ENCODE measurements at regions not wholly inside any gene's neighbourhood (a gene's known extent, or its start where the extent isn't known, plus 50 kb on each side); places are given as distances from the start of the nearest gene placed in this dataset.

DNA sequence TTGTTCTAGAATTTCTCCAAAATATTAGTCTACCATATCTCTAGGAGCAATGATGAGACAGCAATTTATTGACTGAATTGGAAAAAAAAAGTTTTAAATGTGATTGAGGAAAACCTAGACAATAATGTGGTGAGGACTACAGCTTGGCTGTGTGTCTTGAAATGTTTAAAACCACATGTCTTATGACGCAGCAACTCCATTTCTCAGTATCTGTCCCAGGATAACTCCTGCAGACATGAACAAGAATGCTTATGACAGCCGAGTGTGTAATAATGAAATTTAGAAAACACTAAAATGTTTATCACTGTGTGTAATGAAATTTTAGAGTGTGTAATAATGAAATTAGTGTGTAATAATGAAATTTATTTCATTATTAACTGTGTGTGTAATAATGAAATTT lies 254.1 kb upstream of the DAPK1 start:
- TF ChIP-seq POLR2AphosphoS5 (IDR thresholded peaks at IDR 0.05; ENCODE audit: low read depth, low read length) (no peak), POLR2A (IDR thresholded peaks at IDR 0.05; ENCODE audit: low read depth, low read length) (no peak)
- FAIRE-seq (no peak), DNase-seq (ENCODE audit: insufficient read length) (no peak)

DNA sequence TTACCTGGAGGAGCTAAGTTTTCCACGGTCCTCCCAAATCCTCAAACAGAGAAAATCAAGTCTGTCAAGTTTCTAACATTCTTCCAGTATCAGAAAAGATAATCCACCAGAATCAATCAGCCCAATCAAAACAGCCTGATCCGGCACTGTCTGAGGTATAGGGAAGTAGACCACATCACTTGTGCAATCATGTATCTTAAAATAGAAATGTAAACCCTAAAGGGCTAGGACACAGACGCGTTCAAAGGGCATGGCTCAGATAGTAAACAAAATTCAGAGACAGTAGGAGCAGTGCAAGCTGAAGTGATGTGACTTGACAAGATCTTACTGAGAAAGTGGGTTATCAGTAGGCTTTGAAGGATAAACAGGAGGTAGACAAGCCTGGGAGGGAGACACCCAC lies 252.4 kb upstream of the DAPK1 start:
- no peak for TF ChIP-seq POLR2AphosphoS5 (IDR thresholded peaks at IDR 0.05; ENCODE audit: low read depth, low read length)
- no peak for TF ChIP-seq POLR2A (IDR thresholded peaks at IDR 0.05; ENCODE audit: low read depth, low read length)
- no peak for TF ChIP-seq TAF1 (IDR thresholded peaks at IDR 0.05; ENCODE audit: borderline replicate concordance, low read depth, low read length)
- DNase-seq (ENCODE audit: insufficient read length) = no peak
- no peak for FAIRE-seq

DNA sequence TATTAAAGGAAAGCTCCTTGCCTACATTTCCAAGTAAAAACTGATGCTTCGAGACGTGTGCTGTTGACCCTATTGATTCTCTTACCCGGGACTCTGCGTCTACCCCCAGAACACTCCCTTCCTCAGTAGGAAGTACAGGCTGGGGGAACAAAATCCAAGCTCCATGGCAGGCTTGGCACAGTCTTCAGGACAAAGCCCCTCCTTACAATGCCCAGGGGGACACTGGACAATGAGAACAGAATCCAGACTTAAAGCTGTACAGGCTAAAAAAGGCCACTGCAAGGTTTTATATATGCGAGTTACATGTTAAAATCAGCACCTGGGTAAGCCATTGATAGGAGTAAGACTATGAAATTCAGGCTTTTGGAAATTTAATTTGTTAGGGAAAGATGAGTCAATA lies 250.6 kb upstream of the DAPK1 start:
- no peak for DNase-seq (ENCODE audit: insufficient read length)
- TF ChIP-seq POLR2A (IDR thresholded peaks at IDR 0.05; ENCODE audit: low read depth, low read length) (no peak), POLR2AphosphoS5 (IDR thresholded peaks at IDR 0.05; ENCODE audit: low read depth, low read length) (no peak), TAF1 (IDR thresholded peaks at IDR 0.05; ENCODE audit: borderline replicate concordance, low read depth, low read length) (no peak)
- FAIRE-seq = no peak

DNA sequence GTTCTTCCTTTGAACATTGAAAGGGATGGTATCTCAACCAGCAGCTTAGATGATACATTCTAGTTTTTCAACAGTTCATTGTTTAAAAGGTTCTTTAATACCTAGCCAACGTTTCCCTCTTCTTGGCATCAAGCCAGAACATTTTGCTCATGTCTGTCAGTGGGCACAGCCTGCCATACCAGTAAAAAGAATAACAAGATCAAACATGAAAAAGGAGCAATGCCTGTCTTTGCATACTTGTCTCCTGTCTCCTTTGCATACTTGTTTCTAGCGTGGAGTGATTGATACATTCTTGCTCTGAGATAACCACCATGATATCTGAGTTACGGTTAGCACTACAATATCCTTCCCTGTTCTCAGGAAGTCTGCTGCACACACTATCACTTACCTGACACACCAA lies 248.6 kb upstream of the DAPK1 start:
- no peak for FAIRE-seq
- TF ChIP-seq TAF1 (IDR thresholded peaks at IDR 0.05; ENCODE audit: borderline replicate concordance, low read depth, low read length) (no peak), POLR2A (IDR thresholded peaks at IDR 0.05; ENCODE audit: low read depth, low read length) (no peak), POLR2AphosphoS5 (IDR thresholded peaks at IDR 0.05; ENCODE audit: low read depth, low read length) (no peak)
- DNase-seq (ENCODE audit: insufficient read length) = no peak

DNA sequence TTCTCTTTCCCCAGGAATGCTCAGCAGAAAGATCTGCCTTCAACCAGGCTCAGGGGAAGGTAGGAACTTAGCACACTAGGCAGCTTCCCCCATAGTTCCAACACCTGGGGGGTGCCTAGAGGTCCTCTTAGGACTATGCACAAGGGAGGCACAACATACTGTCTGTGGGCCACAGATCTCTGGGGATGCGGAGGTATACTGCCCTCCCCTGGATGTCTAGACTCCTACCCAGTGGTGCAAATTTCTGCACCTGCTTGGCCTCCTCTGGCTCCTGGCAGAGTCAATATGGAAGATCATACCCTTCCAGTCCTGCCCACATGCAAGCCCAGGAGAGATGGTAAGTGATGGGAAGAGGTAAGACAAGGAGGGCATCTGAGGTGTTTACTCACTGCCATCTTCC lies 247.5 kb upstream of the DAPK1 start:
- FAIRE-seq = no peak
- no peak for TF ChIP-seq POLR2A (IDR thresholded peaks at IDR 0.05; ENCODE audit: low read depth, low read length)
- no peak for TF ChIP-seq TAF1 (IDR thresholded peaks at IDR 0.05; ENCODE audit: borderline replicate concordance, low read depth, low read length)
- TF ChIP-seq POLR2AphosphoS5 (IDR thresholded peaks at IDR 0.05; ENCODE audit: low read depth, low read length) = no peak
- DNase-seq (ENCODE audit: insufficient read length) = no peak

DNA sequence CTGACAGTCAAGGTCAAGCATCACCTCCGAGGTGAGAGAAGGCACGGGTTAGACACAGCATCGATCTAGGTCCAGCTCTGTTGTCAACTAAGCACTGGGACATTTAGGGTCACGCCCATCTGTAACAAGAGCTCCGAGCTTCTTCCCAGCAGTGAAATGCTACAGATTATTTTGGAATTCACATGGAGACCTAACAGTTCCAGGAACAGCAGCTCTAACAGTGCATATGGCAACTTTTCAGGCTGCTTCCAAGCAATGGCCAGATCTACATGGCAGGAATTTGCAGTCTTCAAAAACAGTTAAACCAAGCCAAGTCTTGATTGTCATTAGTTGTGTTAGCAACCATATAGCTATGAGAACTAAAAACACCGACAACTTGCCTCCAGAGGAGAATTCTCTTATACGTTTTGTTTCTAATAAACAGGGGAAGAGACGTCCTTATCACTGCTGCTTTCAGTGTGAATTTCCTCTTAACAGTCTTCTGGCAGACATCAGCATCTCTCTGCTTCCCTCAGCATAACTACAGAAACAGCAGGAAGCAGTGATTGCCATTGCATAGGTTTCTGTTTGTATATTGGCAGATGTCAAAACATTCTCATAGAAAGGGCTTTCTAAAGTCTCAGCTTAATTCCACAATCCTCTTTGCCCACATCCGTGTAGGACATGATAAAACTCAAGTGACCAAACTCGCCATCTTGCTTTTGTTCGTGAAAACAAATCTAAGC lies 242.1 kb upstream of the DAPK1 start:
- FAIRE-seq (no peak), DNase-seq (ENCODE audit: insufficient read length) (no peak)
- 0 out of 2 replicates have a peak, but pooled peaks have one; percentile 14 for TF ChIP-seq TAF1 (IDR thresholded peaks at IDR 0.05; ENCODE audit: borderline replicate concordance, low read depth, low read length)
- no peak for TF ChIP-seq POLR2A (IDR thresholded peaks at IDR 0.05; ENCODE audit: low read depth, low read length)

DNA sequence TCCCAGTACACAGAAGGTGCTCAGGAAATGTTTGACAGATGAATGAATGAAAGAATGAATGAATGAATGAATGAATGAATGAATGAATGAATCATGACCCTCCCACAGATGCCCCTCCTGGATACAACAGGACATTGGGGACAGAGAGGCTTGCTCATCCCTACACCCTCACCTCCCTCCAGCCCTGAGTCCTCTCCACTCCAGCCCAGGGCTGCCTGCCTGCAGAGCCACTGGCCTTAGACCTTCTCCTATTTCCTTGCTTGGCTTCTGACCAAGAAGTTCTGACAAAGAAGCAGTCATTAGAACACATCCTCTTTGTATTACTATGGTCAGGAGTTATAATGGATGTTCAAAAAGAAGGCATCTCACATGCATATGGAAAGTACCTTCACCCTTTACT lies 240.7 kb upstream of the DAPK1 start:
- FAIRE-seq (no peak), DNase-seq (ENCODE audit: insufficient read length) (no peak)
- no peak for TF ChIP-seq POLR2AphosphoS5 (IDR thresholded peaks at IDR 0.05; ENCODE audit: low read depth, low read length)
- no peak for TF ChIP-seq POLR2A (IDR thresholded peaks at IDR 0.05; ENCODE audit: low read depth, low read length)

DNA sequence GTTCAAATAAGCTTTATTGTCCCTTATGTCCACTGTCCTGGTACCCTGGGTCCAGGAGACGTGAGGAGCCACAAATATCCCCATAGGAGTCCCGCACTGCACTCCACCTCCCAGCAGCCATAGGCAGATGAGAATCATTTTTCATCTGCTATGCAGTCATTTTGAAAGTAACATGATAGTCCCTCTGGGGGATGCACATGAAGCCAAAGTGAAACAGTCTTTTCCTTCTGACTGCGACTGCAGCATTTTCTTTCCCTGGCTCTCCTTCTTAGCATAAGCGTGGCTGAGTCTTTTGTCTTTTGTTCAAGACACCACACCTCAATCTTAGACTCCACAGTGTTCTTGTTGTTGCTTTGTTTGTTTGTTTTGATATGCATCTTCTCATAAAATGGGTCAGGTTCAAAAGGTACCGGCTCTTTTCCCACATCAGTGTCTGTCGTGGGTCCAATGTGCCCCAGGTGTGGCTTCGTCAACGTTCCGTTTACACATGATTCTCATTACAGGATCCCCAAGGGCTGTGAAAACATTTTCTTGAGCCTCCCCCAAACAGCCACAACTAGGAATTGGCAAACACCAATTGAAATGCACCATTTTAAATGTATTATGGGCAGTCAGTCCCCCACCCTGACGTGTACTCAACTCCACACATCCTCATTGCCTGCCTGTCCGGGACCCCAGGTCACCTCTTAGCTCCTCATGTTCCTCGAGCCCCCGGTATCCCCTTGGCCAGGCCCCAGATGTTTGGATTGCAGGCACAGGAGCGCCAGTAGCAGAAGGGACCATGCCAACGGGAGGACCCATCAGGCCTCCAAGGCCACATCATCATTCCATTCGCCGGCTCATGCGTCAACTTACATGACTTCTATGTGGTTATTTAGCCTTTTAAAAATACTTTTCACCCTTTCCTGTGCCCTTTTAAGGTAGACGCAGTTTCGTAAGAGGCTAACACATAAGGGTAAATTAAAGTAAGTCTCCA lies 237.8 kb upstream of the DAPK1 start:
- TF ChIP-seq POLR2AphosphoS5 (IDR thresholded peaks at IDR 0.05; ENCODE audit: low read depth, low read length) (no peak), TAF1 (IDR thresholded peaks at IDR 0.05; ENCODE audit: borderline replicate concordance, low read depth, low read length) (no peak), POLR2A (IDR thresholded peaks at IDR 0.05; ENCODE audit: low read depth, low read length) (no peak)
- FAIRE-seq (no peak), DNase-seq (ENCODE audit: insufficient read length) (no peak)

DNA sequence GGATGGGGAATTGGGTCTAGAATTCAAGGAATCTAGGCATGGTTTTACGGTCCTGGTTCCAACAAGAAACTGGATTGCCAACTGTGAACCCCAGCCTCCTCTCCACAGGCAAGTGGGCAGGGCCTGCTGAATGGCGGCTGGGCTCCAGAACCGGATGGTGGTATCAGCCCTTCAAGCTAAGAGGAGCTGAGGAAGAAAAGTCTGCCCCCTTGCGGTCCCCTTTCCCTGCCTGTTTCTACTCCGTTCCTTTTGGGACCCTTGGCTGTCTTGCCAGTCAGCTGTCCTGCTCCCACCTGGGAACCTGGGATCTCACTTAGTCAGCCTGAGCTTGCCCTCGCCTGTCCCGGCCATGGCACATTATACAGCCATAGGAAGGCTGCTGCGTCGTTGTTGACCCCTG lies 234.4 kb upstream of the DAPK1 start:
- DNase-seq (ENCODE audit: insufficient read length) (no peak), FAIRE-seq (no peak)
- TF ChIP-seq TAF1 (IDR thresholded peaks at IDR 0.05; ENCODE audit: borderline replicate concordance, low read depth, low read length) (no peak), POLR2AphosphoS5 (IDR thresholded peaks at IDR 0.05; ENCODE audit: low read depth, low read length) (no peak), POLR2A (IDR thresholded peaks at IDR 0.05; ENCODE audit: low read depth, low read length) (no peak)

DNA sequence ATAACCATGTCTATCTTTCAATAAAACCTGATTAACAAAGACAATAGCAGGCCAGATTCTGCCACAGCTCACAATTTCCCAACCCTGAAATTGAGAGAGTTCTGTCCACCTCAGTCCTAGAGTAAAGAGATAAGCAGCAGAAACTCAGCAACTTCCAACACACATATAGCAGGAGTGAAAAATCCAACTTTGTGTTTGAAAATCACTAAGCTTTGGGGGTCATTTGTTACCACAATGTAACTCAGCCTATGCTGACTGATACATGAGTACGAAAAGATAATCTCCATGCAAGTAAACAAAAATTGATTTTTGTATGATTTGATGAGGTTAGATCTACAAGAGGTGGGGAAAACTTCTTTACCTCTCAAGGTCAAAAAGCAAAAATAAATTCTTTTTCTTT lies 231.0 kb upstream of the DAPK1 start:
- DNase-seq (ENCODE audit: insufficient read length) = no peak
- TF ChIP-seq POLR2AphosphoS5 (IDR thresholded peaks at IDR 0.05; ENCODE audit: low read depth, low read length) (no peak), TAF1 (IDR thresholded peaks at IDR 0.05; ENCODE audit: borderline replicate concordance, low read depth, low read length) (no peak), POLR2A (IDR thresholded peaks at IDR 0.05; ENCODE audit: low read depth, low read length) (no peak)
- FAIRE-seq = no peak

DNA sequence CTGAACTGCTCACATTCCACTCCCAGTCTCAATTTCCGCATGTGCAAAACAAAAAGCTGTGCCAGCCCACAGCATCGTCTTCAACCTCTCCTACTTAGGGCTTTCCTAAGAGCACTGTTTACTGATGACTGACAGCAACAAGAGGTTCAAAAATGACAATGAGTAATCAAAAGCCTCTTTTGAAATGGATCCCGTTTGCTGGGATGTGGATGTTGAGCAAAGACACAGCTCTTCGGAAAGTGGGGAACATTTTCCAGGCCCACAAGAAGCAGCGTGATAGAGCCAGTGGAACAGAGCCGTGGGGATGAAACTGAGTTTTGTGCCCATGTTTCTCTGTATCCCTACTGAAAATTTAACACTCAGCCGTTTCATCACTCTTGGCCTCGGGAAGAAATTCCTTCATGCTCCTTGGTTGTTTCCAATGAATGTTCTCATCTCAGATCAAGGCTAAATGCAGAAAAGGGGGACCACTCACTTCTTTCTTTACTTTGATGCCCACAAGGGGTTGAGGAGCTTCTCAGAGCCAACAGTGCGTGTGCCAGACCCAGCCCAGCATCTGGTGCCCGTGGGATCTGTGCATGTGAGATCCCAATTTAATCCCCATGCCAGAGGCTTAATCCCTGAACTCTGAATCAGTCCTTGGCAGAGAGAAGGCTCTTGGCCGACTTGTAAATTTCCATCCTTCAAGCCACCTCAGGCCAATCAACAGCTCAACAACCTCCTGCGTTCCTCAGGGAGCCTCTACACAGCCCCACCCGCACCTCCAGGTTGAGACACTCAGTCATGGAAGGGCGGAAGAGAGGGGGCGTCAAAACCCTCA lies 230.2 kb upstream of the DAPK1 start:
- DNase-seq (ENCODE audit: insufficient read length) (no peak), FAIRE-seq (no peak)
- TF ChIP-seq TAF1 (IDR thresholded peaks at IDR 0.05; ENCODE audit: borderline replicate concordance, low read depth, low read length) (no peak), POLR2AphosphoS5 (IDR thresholded peaks at IDR 0.05; ENCODE audit: low read depth, low read length) (no peak), POLR2A (IDR thresholded peaks at IDR 0.05; ENCODE audit: low read depth, low read length) (no peak)

All from GM12892 (cell line).